ENCODE measurements at regions not wholly inside any gene's neighbourhood (a gene's known extent, or its start where the extent isn't known, plus 50 kb on each side); places are given as distances from the start of the nearest gene placed in this dataset.
"Not testable (repeated sequence)": the region's sequence is repeated elsewhere in the genome, so short reads cannot be mapped to it uniquely, and the experiment has no call there.

DNA sequence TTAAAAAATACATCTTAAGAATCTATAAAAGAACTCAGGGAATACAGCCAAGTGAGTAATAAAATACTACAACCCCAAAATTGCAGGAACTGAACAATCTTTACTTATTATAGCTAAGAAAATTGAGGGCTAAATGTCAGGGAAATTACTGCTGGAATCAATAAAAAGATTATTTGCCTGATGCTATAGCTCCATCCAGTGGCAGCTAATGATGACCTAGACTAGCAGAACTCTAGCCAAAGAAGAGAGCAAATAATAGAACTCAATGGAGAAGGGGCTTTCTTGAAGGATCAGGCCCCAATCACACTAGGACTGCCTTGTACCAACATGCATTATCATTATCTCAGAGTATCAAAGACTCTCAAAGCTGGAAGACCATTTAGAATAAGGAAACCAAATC lies 85.0 kb upstream of the FAM241A start:
- no peak for DNase-seq

DNA sequence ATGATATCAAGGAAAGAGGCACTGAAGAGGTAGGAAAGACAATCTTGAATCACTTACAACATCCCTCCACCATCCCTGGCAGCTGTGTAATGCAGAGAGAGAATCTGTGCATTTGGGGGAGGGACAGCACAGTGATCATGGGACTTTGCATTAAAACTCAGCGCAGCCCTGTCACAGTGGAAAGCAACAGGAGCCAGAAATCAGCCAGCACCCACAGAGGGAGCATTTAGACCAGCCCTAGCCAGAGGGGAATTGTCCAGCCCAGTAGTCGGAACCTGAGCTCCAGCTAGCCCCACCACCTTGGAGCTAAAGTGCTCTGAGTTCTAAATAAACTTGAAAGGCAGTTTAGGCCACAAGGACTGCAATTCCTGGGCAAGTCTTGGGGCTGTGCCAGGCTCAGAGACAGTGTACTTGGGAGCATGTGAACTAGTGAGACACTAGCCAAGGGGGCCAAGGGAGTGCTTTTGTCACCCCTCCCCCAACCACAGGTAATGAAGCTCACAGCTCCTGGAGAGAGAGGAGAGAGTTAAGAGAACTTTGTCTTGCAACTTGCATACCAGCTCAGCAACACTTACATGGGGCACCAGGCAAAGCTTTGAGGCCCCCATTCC lies 83.9 kb upstream of the FAM241A start:
- no peak for DNase-seq

GRCh38 chr4:112063260-112063659 lies 82.0 kb upstream of the FAM241A start:
- DNase-seq = no peak

- no peak for DNase-seq
Measured at GRCh38 chr4:112069110-112069509, 76.1 kb upstream of the FAM241A start.

DNA sequence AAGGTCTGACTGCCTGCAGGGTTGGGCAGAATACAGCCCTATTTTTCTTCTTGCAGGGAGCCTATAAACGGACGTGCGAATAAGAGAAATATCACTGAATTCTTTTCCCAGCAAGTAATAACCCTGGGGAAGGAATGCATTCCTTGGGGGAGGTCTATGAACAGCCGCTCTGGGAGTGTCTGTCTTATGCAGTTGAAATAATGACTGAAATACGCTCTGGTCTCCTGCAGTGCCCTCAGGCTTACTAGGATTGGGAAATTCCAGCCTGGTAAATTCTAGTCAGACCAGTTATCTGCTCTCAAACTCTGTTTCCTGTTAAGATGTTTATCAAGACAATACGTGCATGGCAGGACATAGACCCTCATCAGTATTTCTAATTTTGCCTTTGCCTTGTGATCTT lies 72.1 kb upstream of the FAM241A start:
- no peak for DNase-seq

DNA sequence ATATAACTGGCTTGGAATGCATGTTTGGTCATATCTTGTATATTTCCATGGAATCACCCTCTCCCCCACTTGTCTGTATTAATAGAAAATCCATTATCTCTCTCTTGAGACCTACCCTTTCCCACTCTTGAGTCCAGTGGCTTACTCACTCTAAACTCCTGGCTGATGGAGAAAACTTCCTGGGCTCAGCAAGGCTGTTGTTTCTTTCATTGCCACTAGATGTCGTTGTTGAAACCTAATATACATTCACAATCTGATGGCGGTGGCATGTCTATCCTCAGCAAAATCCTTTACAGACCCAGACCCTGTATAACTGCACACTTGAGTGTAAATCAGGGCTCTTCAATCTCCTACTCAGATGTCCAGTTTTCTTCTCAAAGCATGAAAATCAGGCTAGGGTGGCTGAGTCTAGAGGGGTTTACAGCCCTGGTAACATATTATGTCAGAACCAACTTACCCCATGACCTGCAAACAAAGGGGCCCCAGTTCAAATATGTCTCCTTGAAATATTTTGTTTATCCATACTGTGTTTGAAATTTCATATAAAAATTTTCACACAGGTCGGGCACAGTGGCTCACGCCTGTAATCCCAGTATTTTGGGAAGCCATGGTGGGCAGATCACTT lies 70.0 kb upstream of the FAM241A start:
- DNase-seq = no peak

- DNase-seq = no peak
Measured at GRCh38 chr4:112075906-112076305, 69.3 kb upstream of the FAM241A start.

DNA sequence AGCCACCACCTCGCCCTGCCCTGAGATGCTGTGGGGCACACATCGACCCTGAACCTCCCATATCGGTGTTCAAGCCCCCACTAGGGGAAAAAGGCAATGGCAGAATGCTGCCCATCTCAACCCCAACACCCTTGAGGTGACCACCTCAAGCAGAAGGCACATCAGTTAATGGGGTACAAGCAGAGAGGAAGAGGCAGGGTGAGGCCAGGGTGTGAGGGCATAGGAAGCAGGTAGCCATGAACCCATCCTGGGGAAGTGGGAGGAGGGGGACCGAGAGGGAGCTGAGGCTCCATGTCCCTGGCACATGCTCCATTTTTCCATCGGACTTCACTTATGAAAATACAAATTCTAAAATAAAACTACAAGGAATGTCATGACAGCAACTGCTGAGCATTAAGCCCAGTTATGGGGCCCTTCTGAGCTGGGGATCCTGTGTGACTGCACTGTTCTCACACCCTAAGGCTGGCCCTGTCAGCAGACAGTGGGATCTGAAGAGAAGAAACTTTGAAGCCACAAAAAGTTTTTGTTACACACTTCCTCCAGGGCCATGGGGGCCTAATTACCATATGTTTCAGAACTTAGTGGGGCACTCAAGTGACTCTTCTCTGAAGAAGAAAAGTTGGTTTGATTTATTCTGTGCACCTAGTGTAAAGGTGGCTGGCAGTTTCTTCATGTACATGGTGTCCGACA lies 68.2 kb upstream of the FAM241A start:
- no peak for DNase-seq

GRCh38 chr4:112077743-112078142 lies 67.5 kb upstream of the FAM241A start:
- DNase-seq = no peak

GRCh38 chr4:112082954-112083586 lies 62.2 kb upstream of the FAM241A start:
- DNase-seq = no peak

GRCh38 chr4:112083587-112084347 lies 61.5 kb upstream of the FAM241A start:
- DNase-seq = no peak

DNA sequence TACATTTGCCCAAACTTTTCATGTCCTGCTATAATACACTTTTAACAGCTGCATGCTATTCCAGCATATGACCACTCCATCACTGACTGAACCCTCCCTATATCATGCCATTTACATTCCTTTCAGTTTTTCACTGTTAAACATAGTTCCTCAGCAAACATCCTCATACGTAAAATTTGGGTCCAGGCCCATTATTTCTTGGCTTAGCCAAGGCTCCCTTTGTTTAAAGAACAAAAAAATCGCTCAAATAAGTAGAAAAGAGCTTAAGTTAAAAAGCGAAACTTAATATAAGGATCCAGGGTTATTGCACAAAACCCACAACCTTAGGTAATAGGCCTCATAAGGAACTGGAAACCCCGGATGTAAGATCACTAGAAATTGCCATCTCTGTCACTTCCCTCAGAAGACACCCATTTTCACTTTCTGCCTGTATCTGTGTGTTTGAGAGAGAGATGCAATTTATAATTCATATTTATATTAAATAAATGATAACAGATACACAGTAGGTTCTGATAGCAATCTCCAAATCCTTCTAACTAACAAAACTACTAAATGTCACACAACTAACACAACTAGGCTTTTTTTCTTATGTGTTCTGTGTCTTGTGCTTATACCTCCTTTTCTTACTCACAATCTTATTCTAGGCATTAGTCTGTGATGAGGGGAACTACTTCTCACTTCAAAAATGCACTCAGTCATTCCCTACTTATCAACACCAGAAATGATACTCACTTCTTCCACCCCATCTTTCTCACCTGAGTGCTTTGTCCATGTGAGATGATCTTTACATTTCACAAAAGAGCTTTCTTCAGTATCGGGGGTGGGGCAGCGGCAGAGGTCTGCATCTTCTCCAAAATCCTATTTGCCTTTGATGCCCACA lies 59.9 kb upstream of the FAM241A start:
- DNase-seq = no peak

- DNase-seq = no peak
Measured at GRCh38 chr4:112086036-112086434, 59.2 kb upstream of the FAM241A start.

- not testable (repeated sequence) for DNase-seq
Measured at GRCh38 chr4:112086661-112087060, 58.6 kb upstream of the FAM241A start.

- DNase-seq = not testable (repeated sequence)
Measured at GRCh38 chr4:112092330-112092729, 52.9 kb upstream of the FAM241A start.

DNA sequence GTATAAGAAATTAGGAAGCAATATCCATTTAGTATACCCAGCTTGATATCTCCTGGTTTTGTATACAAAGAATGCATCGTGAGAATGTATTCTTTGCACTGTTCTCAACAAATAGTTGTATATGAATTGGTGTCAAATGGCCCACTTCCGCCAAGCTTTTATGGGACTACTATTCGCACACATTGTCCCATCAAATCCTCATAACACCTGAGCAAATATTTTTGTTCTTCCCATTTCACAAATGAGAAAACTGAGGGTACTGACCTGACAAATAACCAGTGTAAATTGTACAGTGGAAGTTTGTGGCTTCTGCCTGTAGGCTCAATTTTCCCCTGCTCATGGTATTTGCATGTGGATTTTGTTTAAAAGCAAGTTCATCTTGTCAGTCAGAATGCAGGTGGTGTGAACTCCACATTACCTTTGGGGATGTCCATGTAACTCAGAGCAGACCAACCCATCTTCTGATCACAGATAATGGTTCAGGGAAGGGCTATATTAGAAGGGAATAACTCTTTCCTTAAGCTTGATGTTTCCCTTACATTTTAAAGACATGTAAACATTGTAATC lies 51.5 kb upstream of the FAM241A start:
- no peak for DNase-seq

- no peak for DNase-seq
Measured at GRCh38 chr4:112094330-112094729, 50.9 kb upstream of the FAM241A start.
